Raji (cell line): ENCODE measurements at regions not wholly inside any gene's neighbourhood (a gene's known extent, or its start where the extent isn't known, plus 50 kb on each side); places are given as distances from the start of the nearest gene placed in this dataset.

Source experiments
- POLR2A ChIP-seq: IDR thresholded peaks from 2 replicates; pipeline ENCODE4 v1.6.1; 2011; ENCODE audit warnings: low read depth, low read length, control low read depth; ENCODE audit not compliant: insufficient read depth

- no peak for TF ChIP-seq POLR2A
Measured at GRCh38 chr5:118778941-118779340, 209.4 kb downstream of the DTWD2 start.

GRCh38 chr5:118777189-118777736 is 211.1 kb downstream of the DTWD2 start:
- TF ChIP-seq POLR2A: no peak

GRCh38 chr5:118776755-118777154 is 211.6 kb downstream of the DTWD2 start:
- no peak for TF ChIP-seq POLR2A

- no peak for TF ChIP-seq POLR2A
Measured at GRCh38 chr5:118775790-118776499, 212.4 kb downstream of the DTWD2 start.

GRCh38 chr5:118768607-118769175 is 219.7 kb downstream of the DTWD2 start:
- TF ChIP-seq POLR2A: no peak

- TF ChIP-seq POLR2A: no peak
Measured at GRCh38 chr5:118762291-118762690, 226.1 kb downstream of the DTWD2 start.

GRCh38 chr5:118761814-118762213 is 226.5 kb downstream of the DTWD2 start:
- TF ChIP-seq POLR2A: no peak

- TF ChIP-seq POLR2A: no peak
Measured at GRCh38 chr5:118752969-118753368, 235.4 kb downstream of the DTWD2 start.

GRCh38 chr5:118736396-118736795 is 252.0 kb downstream of the DTWD2 start:
- TF ChIP-seq POLR2A: no peak

- TF ChIP-seq POLR2A: no peak
Measured at GRCh38 chr5:118733394-118733793, 255.0 kb downstream of the DTWD2 start.

- TF ChIP-seq POLR2A: no peak
Measured at GRCh38 chr5:118728191-118728590, 260.2 kb downstream of the DTWD2 start.

- no peak for TF ChIP-seq POLR2A
Measured at GRCh38 chr5:118726891-118727290, 261.5 kb downstream of the DTWD2 start.

GRCh38 chr5:118723021-118723338 is 265.4 kb downstream of the DTWD2 start:
- TF ChIP-seq POLR2A: no peak

GRCh38 chr5:118722122-118723020 is 266.0 kb downstream of the DTWD2 start:
- TF ChIP-seq POLR2A: no peak

- no peak for TF ChIP-seq POLR2A
Measured at GRCh38 chr5:118711727-118712126, 276.6 kb downstream of the DTWD2 start.
